Gastroesophageal sphincter (tissue), 3 donors: ENCODE measurements at regions not wholly inside any gene's neighbourhood (a gene's known extent, or its start where the extent isn't known, plus 50 kb on each side); places are given as distances from the start of the nearest gene placed in this dataset.

Experiments used
- EP300 ChIP-seq: sonication (generic); formaldehyde crosslinking; IDR thresholded peaks from one replicate; pipeline ENCODE4 v1.6.1; 2017; ENCODE audit warnings: antibody characterized with exemption, mild to moderate bottlenecking
- POLR2A ChIP-seq, 2 donors: fragments of 450-650 bp; IDR thresholded peaks; one replicate each; pipeline ENCODE4 v1.6.1; 2017; ENCODE audit warnings: antibody characterized with exemption in 2 of 2, mild to moderate bottlenecking in 2 of 2, moderate library complexity in 1 of 2
- POLR2AphosphoS5 ChIP-seq: sonication (generic); formaldehyde crosslinking; IDR thresholded peaks from one replicate; pipeline ENCODE4 v1.6.1; 2017; ENCODE audit warnings: antibody characterized with exemption
- TF ChIP-seq, protein P1 (sequence below), 4 experiments: fragments of 200-600 bp in 2 of 4; fragments of 450-650 bp in 2 of 4; sonication (generic) in 1 of 4; IDR thresholded peaks; one replicate each; pipeline ENCODE4 v1.5.1; 2017 to 2019; ENCODE audit warnings: antibody characterized with exemption in 4 of 4, mild to moderate bottlenecking in 2 of 4, moderate library complexity in 2 of 4

DNA sequence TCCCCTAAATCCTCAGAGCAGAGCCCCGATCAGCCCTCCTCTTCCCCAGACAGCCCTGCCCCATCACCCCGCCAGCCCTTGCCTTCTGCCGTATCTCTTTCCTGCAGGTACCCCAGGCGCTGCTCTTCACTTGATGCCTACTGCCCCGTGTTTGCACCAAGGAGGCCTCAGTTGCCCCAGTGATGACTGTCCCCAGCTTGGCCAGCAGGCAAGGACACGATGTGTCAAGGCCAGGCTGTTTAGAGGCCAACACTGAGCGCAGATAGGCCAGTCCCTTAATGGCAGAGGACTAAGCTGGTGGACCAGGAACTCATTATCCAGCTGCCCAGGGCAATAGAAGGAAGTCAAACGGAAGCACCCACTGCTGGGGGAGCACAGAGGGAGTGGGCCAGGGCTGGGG is 68.4 kb downstream of the CAMK2N1 start:
- TF ChIP-seq, protein P1, sequence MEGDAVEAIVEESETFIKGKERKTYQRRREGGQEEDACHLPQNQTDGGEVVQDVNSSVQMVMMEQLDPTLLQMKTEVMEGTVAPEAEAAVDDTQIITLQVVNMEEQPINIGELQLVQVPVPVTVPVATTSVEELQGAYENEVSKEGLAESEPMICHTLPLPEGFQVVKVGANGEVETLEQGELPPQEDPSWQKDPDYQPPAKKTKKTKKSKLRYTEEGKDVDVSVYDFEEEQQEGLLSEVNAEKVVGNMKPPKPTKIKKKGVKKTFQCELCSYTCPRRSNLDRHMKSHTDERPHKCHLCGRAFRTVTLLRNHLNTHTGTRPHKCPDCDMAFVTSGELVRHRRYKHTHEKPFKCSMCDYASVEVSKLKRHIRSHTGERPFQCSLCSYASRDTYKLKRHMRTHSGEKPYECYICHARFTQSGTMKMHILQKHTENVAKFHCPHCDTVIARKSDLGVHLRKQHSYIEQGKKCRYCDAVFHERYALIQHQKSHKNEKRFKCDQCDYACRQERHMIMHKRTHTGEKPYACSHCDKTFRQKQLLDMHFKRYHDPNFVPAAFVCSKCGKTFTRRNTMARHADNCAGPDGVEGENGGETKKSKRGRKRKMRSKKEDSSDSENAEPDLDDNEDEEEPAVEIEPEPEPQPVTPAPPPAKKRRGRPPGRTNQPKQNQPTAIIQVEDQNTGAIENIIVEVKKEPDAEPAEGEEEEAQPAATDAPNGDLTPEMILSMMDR (IDR thresholded peaks at IDR 0.05): no peak
- TF ChIP-seq EP300 (no peak), POLR2AphosphoS5 (no peak), POLR2A (IDR thresholded peaks at IDR 0.05) (no peak)
